SK-N-SH treated with all-trans-retinoic acid at 6 μM for 48 hours (cell line): ENCODE measurements at regions not wholly inside any gene's neighbourhood (a gene's known extent, or its start where the extent isn't known, plus 50 kb on each side); places are given as distances from the start of the nearest gene placed in this dataset.

Experiments
- ATAC-seq: fragments of 200-7000 bp; cut with Tn5 transposase; 3 replicates; pipeline ENCODE4 v1.9.1; 2020; ENCODE audit warnings: mild to moderate bottlenecking, moderate library complexity
- ARNTL ChIP-seq: fragments of 450-650 bp; formaldehyde crosslinking; IDR thresholded peaks from 2 replicates; pipeline ENCODE4 v1.5.0; 2020; ENCODE audit warnings: low read depth, mild to moderate bottlenecking, moderate library complexity, borderline replicate concordance
- CSDC2 ChIP-seq: fragments of 250-450 bp; sonication (Bioruptor Pico); IDR thresholded peaks from 2 replicates; pipeline ENCODE4 v1.5.0; 2020; ENCODE audit warnings: mild to moderate bottlenecking, moderate library complexity
- CSRNP3 ChIP-seq: fragments of 250-450 bp; sonication (Bioruptor Pico); IDR thresholded peaks from 2 replicates; pipeline ENCODE4 v1.5.1; 2021; ENCODE audit warnings: mild to moderate bottlenecking, moderate library complexity
- ESRRG ChIP-seq: fragments of 250-450 bp; sonication (Bioruptor Pico); IDR thresholded peaks from 2 replicates; pipeline ENCODE4 v1.6.1; 2021; ENCODE audit warnings: mild to moderate bottlenecking
- ISL1 ChIP-seq: fragments of 250-450 bp; sonication (Bioruptor Pico); IDR thresholded peaks from 2 replicates; pipeline ENCODE4 v2.1.2; 2022; ENCODE audit warnings: mild to moderate bottlenecking, moderate library complexity
- PPARA ChIP-seq: fragments of 250-450 bp; sonication (Bioruptor Pico); IDR thresholded peaks from 2 replicates; pipeline ENCODE4 v1.5.0; 2020; ENCODE audit warnings: mild to moderate bottlenecking, borderline replicate concordance
- RARB ChIP-seq: fragments of 250-450 bp; sonication (Bioruptor Pico); IDR thresholded peaks from 2 replicates; pipeline ENCODE4 v1.8.0; 2021; ENCODE audit warnings: mild to moderate bottlenecking, moderate library complexity
- TOX ChIP-seq: fragments of 250-450 bp; sonication (Bioruptor Pico); IDR thresholded peaks from 2 replicates; pipeline ENCODE4 v1.8.0; 2021; ENCODE audit warnings: mild to moderate bottlenecking, moderate library complexity, borderline replicate concordance
- TSHZ2 ChIP-seq: fragments of 250-450 bp; sonication (Bioruptor Pico); IDR thresholded peaks from 2 replicates; pipeline ENCODE4 v1.5.0; 2020; ENCODE audit warnings: mild to moderate bottlenecking, moderate library complexity
- ZC3H10 ChIP-seq: fragments of 250-450 bp; sonication (Bioruptor Pico); IDR thresholded peaks from 2 replicates; pipeline ENCODE4 v1.5.1; 2021; ENCODE audit warnings: mild to moderate bottlenecking, moderate library complexity
- ZFP30 ChIP-seq: fragments of 450-650 bp; formaldehyde crosslinking; IDR thresholded peaks from 2 replicates; pipeline ENCODE4 v1.5.0; 2022; ENCODE audit warnings: mild to moderate bottlenecking, moderate library complexity
- ZNF565 ChIP-seq: fragments of 450-650 bp; formaldehyde crosslinking; conservative IDR thresholded peaks from 2 replicates; pipeline ENCODE4 v1.5.0; 2020; ENCODE audit warnings: low read depth, mild to moderate bottlenecking, moderate library complexity
- ZNF70 ChIP-seq: fragments of 450-650 bp; formaldehyde crosslinking; IDR thresholded peaks from 2 replicates; pipeline ENCODE4 v1.5.0; 2020; ENCODE audit warnings: mild to moderate bottlenecking, moderate library complexity
- ZNF8 ChIP-seq: fragments of 450-650 bp; formaldehyde crosslinking; IDR thresholded peaks from 2 replicates; pipeline ENCODE4 v1.5.0; 2020; ENCODE audit warnings: mild to moderate bottlenecking, moderate library complexity
- TF ChIP-seq, protein P1 (sequence below): fragments of 250-450 bp; sonication (Bioruptor Pico); IDR thresholded peaks from 2 replicates; pipeline ENCODE4 v1.8.0; 2021; ENCODE audit warnings: low read depth, mild to moderate bottlenecking, moderate library complexity, borderline replicate concordance
- TF ChIP-seq, protein P2 (sequence below): fragments of 250-450 bp; sonication (Bioruptor Pico); IDR thresholded peaks from 2 replicates; pipeline ENCODE4 v1.8.0; 2020; ENCODE audit warnings: mild to moderate bottlenecking, moderate library complexity, borderline replicate concordance

DNA sequence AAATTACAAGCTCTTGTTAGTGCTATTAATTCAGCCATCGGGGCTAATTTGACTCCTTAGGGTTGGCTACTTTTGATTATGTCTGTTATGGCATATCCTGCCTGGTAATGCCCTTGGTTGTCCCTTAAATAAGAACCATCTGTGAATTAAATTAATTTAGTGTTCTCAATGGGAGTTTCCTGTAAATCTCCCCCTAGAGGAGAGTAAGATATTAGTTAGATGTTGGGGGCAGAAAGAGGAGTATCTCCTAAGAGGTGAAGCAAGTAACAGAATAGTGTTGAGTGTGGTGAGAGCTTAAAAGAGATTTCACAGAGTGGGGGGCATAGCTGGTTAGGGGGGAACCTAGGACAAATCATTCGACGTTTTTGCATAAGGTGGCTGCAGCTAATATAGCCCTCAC lies 1126.9 kb downstream of the JRKL start (continued):
- no peak for TF ChIP-seq ZFP30 (CRISPR knock-in tag)
- TF ChIP-seq PPARA (CRISPR knock-in tag): no peak
- TF ChIP-seq ZNF70: no peak
- TF ChIP-seq ZNF565: no peak
- no peak for TF ChIP-seq ISL1
- TF ChIP-seq, protein P1, sequence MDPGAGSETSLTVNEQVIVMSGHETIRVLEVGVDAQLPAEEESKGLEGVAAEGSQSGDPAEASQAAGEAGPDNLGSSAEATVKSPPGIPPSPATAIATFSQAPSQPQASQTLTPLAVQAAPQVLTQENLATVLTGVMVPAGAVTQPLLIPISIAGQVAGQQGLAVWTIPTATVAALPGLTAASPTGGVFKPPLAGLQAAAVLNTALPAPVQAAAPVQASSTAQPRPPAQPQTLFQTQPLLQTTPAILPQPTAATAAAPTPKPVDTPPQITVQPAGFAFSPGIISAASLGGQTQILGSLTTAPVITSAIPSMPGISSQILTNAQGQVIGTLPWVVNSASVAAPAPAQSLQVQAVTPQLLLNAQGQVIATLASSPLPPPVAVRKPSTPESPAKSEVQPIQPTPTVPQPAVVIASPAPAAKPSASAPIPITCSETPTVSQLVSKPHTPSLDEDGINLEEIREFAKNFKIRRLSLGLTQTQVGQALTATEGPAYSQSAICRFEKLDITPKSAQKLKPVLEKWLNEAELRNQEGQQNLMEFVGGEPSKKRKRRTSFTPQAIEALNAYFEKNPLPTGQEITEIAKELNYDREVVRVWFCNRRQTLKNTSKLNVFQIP (CRISPR knock-in tag): no peak
- no peak for TF ChIP-seq CSDC2 (CRISPR knock-in tag)
- TF ChIP-seq, all 23 proteins: peak for 0

DNA sequence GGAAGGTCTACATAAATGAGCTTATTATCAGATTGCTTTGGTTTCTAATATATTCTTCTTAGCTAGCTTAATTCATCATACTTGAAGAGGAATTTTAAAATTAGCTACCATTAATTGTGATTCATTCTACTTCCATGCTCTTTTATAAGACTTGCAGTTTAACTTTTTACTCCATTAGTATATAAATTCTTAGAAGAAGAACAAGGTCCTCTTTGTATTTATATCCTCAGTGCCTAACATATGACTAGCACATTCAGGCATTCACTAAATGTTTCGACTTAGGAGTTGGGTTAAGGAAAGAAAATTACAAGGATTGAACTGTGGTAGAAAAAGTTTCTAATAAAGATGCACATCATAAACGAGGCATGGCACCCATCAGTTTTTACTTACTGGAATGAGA lies 1135.5 kb downstream of the JRKL start:
- TF ChIP-seq ZFP30 (CRISPR knock-in tag) (no peak), TOX (CRISPR knock-in tag) (no peak), ISL1 (peak; percentile 51; the same call in 1 of the 2 replicates)

DNA sequence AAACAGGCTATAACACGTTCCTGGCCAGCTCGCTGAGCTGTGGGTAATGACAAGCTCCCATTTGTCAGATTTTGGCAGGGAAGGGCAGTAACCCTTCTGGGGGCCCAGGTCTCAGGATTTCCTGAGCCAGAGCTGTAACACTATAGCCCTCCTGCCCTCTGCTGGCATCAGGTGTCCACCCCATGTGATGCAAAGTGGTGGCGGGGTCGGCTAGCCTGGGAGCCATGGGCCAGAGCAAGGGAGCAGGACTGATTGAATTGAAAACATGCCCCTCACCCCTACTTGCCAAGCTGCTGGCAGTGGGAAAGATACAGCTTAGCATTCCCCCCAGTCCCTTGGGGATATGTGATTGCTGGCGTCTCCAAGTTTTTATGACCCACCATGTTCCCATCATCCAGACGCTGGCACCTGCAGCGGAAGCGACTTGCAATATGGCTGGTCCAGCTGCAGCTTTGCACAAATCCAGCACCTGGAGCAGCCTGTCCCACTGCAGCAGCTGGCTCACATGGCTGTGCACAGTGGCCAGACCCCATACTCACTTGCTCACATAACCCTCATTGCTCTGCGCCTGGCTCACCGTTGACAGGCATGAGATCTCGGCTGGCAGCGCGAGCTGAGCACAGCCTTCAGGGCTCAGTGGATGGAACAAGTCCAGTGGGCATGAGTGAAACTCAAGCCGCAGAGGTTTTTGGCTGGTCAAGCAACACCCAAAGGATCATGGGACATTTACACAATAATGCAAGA lies 1147.8 kb downstream of the JRKL start:
- no peak for ATAC-seq
- TF ChIP-seq TSHZ2 (CRISPR knock-in tag): no peak
- no peak for TF ChIP-seq ARNTL (CRISPR knock-in tag)
- TF ChIP-seq ZC3H10 (CRISPR knock-in tag): no peak

More for the DNA sequence above, 1135.5 kb downstream of the JRKL start:
- no peak for ATAC-seq

DNA sequence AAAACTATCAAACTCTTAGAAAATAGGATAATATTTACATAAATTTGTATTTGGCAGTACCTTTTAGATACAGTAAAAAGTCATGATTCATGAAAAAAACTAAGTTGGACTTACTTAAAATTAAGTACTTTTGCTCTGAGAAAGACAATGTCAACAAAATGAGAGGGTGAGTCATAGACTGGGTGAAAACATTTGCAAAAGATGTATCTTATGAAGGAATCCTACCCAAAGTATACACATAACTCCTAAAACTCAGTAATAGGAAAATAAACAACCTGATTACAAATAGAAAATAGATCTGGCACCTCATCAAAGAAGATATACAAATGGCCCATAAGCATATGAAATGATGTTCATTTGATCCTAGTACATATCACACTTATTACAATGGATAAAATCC lies 1154.6 kb downstream of the JRKL start:
- ATAC-seq: no peak

DNA sequence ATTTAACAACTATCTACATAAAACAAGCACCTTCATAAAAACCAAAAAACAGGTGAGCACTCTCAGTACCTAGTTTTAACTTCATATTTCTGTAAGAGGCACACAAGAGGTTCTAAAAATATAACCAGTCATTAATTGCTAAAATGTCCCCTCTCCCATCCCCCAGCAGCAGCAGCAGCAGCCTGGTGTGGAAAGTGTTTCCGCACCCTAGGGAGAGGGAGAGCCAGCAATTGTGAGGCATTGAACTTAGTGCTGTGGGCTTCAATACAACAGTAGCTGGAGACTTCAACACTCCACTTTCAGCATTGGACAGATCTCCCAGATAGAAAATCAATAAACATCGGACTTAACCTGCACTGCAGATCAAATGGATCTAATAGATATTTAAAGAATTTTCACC lies 1158.5 kb downstream of the JRKL start:
- no peak for ATAC-seq
- TF ChIP-seq, protein P1 (CRISPR knock-in tag): no peak
- TF ChIP-seq, protein P2, sequence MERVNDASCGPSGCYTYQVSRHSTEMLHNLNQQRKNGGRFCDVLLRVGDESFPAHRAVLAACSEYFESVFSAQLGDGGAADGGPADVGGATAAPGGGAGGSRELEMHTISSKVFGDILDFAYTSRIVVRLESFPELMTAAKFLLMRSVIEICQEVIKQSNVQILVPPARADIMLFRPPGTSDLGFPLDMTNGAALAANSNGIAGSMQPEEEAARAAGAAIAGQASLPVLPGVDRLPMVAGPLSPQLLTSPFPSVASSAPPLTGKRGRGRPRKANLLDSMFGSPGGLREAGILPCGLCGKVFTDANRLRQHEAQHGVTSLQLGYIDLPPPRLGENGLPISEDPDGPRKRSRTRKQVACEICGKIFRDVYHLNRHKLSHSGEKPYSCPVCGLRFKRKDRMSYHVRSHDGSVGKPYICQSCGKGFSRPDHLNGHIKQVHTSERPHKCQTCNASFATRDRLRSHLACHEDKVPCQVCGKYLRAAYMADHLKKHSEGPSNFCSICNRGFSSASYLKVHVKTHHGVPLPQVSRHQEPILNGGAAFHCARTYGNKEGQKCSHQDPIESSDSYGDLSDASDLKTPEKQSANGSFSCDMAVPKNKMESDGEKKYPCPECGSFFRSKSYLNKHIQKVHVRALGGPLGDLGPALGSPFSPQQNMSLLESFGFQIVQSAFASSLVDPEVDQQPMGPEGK (CRISPR knock-in tag): no peak
- TF ChIP-seq ZNF565: no peak
- TF ChIP-seq, all 23 proteins: peak for 0

More for the DNA sequence above, 1154.6 kb downstream of the JRKL start:
- TF ChIP-seq ZNF8: no peak
- TF ChIP-seq, protein P1 (CRISPR knock-in tag): no peak

- no peak for ATAC-seq
- no peak for TF ChIP-seq TOX (CRISPR knock-in tag)
- no peak for TF ChIP-seq ARNTL (CRISPR knock-in tag)
- no peak for TF ChIP-seq ZFP30 (CRISPR knock-in tag)
- no peak for TF ChIP-seq TSHZ2 (CRISPR knock-in tag)
- no peak for TF ChIP-seq CSDC2 (CRISPR knock-in tag)
- TF ChIP-seq RARB (CRISPR knock-in tag): no peak
- TF ChIP-seq CSRNP3 (CRISPR knock-in tag): no peak
- TF ChIP-seq PPARA (CRISPR knock-in tag): no peak
- TF ChIP-seq ESRRG (CRISPR knock-in tag): no peak
- no peak for TF ChIP-seq ZC3H10 (CRISPR knock-in tag)
Observed at GRCh38 chr11:97557399-97557798, 1167.6 kb downstream of the JRKL start.
